ENCODE measurements at regions not wholly inside any gene's neighbourhood (a gene's known extent, or its start where the extent isn't known, plus 50 kb on each side); places are given as distances from the start of the nearest gene placed in this dataset.

GRCh38 chr12:92574911-92575570 is 127.7 kb upstream of the PLEKHG7 start:
- no peak for DNase-seq

DNA sequence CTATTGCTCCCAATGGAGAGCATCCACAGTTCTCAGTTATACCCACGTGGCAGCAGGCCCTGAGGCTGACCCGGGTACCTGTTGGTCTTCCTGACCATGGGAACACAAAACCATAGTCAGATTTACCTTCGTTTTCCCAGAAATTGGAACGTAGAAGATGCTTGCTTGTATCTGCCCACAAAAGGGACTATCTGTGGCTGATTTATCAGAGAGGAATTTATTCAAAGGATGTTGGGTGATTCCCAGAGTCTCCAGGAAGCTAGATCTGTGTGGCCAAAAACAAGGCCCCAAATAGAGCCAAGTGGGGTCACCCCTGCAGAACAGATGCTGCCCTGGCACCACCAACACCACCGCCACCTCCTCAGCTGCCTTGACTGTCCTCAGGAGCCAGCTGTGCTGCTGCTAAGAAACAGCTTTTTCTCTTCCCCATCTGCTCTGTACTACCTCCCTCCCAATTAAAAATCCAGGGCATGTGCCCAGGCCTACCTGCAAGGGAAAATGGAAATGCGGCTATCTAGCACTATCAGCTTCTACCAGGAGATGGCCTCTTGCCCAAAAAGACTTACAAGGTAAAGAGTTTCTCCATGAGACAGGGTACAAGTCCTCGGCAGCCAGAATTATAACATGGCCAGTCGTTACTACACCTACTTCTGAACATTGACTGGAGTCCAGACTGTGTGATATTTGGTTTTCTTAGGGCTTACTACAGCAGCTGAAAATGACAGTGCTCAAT is 128.6 kb upstream of the PLEKHG7 start:
- peak; percentile 27 for DNase-seq

DNA sequence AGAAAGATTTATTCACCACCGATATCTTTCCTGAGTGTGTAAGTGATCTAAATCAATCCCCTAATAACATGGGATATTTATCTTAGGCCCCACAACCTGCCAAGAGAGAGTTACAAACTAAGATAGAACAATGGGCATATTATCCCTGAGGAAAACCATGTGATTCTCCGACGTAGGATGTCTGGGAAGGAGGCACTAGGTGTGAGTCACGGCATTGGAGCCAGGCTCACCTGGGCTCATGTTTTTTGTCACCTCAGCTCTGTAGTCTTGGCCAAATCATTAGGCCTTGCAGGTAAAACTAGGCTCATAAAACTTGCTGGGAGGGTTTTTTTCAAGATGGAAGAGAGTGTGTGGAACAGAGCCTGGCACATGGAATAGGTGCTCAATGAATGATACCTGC is 129.7 kb upstream of the PLEKHG7 start:
- no peak for DNase-seq

DNA sequence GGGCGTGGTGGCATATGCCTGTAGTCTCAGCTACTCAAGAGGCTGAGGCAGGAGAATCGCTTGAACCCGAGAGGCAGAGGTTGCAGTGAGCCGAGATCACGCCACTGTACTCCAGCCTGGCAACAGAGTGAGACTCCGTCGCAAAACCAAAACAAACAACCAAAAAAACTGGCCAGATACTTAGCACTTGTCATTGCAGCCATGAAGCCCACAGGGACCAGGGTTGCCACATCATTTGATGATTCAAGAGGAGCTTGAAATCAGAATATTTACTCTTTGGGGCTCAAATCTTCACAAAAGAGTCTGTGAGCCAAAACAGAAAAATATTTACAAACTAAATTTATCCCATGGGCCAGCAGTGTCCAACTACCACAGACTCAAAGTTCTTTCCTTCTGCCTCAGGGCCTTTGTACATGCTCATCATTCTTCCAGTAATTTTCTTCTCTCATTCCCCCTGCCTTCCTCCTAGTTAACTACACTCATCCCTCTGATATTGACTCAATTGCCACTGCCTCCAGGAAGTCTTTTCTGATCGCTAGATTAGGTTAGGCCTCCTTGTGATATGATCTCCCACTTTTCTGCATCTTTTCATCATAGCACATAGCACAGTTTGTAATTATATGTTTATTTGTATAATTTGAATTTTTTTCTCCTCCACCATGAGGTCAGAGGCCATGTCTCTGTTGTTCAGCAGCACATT is 130.8 kb upstream of the PLEKHG7 start:
- no peak for DNase-seq

- DNase-seq, result no peak
Observed at GRCh38 chr12:92571169-92571568, 131.6 kb upstream of the PLEKHG7 start.

- DNase-seq, result peak; percentile 81
Observed at GRCh38 chr12:92570056-92570753, 132.6 kb upstream of the PLEKHG7 start.

GRCh38 chr12:92568691-92569090 is 134.1 kb upstream of the PLEKHG7 start:
- no peak for DNase-seq

GRCh38 chr12:92566448-92567019 is 136.3 kb upstream of the PLEKHG7 start:
- no peak for DNase-seq

DNA sequence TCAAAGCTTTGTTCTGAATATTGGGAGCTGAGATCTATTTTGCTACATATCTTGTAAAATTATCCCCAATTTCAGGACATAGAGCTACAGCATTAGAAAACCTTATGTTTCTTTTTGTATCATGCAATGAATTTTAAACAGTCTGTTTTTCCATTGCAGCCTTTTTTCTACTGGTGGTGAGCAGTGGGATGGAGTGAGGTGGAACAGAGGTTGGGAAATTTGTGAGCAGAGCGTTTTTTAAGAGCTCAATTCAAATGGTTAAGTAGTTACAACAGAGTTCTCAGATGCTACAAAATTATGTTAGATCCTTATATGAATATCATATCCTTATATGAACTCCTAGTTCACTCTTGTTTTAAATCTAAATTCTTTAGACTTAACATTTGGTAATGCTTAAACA is 139.0 kb upstream of the PLEKHG7 start:
- no peak for DNase-seq

- no peak for DNase-seq
Observed at GRCh38 chr12:92562063-92562734, 140.6 kb upstream of the PLEKHG7 start.

- DNase-seq, result peak; percentile 79
Observed at GRCh38 chr12:92561543-92561899, 141.3 kb upstream of the PLEKHG7 start.

- no peak for DNase-seq
Observed at GRCh38 chr12:92560713-92561542, 141.9 kb upstream of the PLEKHG7 start.

- DNase-seq, result peak; percentile 36
Observed at GRCh38 chr12:92558806-92559205, 144.0 kb upstream of the PLEKHG7 start.

DNA sequence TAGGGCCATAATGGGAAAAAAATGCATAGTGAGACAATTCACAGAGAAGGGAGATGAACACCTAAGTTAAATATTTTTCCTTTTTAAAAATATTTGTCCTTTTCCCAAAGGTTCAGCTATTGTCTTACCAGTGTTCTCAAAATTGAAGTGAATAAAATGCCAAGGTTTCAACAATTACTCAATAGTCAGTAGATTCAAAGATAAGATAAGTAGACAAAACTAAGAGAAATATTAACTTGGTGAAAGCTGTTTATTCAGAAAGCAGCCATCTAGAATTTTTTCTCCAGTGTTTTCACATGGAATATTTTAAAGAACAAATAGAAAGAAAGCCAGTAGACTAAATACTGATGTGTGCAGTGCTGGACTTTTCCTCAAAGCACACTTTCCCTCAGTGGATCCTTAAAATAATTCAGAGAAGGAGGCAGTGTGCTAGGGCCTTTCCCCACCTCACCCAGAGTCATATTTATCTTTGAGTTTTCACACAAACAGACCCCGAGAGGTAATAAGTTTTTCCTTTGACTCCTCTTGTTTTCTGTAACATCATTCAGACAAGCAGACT is 144.5 kb upstream of the PLEKHG7 start:
- DNase-seq, result no peak

GRCh38 chr12:92557422-92557724 is 145.4 kb upstream of the PLEKHG7 start:
- no peak for DNase-seq

- no peak for DNase-seq
Observed at GRCh38 chr12:92556637-92557421, 146.0 kb upstream of the PLEKHG7 start.

- DNase-seq, result no peak
Observed at GRCh38 chr12:92556141-92556540, 146.6 kb upstream of the PLEKHG7 start.

DNA sequence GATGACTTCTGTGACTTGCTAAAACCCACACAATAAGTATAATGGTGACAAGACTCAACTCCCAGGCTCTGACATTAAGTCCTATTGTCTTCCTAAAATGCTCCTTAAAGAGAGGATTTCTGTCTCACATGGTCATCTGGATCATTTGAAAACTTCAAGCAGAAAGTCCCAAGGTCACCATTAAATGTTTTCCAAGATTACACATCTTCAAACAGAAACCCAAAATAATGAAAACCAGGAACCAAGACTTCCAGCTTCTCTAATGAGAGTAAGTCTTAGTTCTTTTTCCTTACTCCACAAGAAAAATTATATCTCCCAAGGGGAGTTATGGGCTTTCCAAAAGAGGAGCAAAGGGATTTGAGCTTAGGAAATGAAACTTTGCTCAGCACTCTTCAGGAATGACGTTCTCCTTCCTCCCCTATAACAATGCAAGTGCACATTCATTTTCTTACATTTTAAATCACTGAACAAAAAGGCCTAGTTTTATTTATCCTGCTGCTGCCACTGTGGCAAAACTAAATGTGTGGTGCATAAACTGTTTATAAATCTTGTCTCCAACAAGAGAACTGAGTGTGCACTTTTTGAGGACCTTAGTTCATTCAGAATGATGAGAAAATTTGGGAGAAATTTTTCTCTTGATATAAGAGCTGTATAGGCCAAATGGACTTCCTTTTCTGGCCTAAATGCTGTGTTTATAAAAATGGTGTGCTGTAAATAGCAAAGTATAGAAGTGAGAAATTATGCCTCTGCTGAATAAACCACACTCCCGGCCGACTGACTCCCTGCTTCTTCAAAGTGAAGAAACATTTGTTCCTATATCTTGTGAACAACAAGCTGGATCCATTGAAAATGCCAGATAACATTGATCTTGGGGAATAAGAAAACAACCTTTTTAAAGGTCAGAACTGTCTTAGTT is 148.4 kb upstream of the PLEKHG7 start:
- DNase-seq, result no peak

GRCh38 chr12:92553389-92553788 is 149.4 kb upstream of the PLEKHG7 start:
- no peak for DNase-seq
